Keratinocyte (primary cell): ENCODE measurements at regions not wholly inside any gene's neighbourhood (a gene's known extent, or its start where the extent isn't known, plus 50 kb on each side); places are given as distances from the start of the nearest gene placed in this dataset.

Experiments used
- DNase-seq: peaks from one replicate; pipeline ENCODE4 v3.0.0-alpha.2; 2011; ENCODE audit warnings: low read depth, missing footprints, low spot score
- FAIRE-seq: peaks from 2 replicates; lab custom pipeline; 2011; peaks lifted over from hg19 to GRCh38; lab: Jason Lieb, UNC
- H2AFZ ChIP-seq: 2 replicates; pipeline ENCODE4 v1.6.0; 2012; ENCODE audit warnings: low read length, control low read depth, inconsistent platforms; ENCODE audit not compliant: control insufficient read depth
- H3K27ac ChIP-seq: 2 replicates; pipeline ENCODE4 v1.5.1; 2011; ENCODE audit warnings: low read length; ENCODE audit not compliant: control insufficient read depth, insufficient read depth
- H3K27me3 ChIP-seq: 3 replicates; pipeline ENCODE4 v1.6.0; 2011; ENCODE audit warnings: low read length; ENCODE audit not compliant: control insufficient read depth, insufficient read depth; ENCODE audit errors: extremely low read depth
- H3K36me3 ChIP-seq, 2 experiments: 2 replicates in 1 of 2; 3 replicates in 1 of 2; pipeline ENCODE4 v1.5.1; 2011; ENCODE audit warnings: low read length in 2 of 2, mild to moderate bottlenecking in 1 of 2; ENCODE audit not compliant: control insufficient read depth in 2 of 2, insufficient read depth in 2 of 2; ENCODE audit errors: extremely low read depth in 1 of 2
- H3K4me1 ChIP-seq: 3 replicates; pipeline ENCODE4 v1.5.1; 2011; ENCODE audit warnings: low read length; ENCODE audit not compliant: control insufficient read depth, insufficient read depth; ENCODE audit errors: extremely low read depth
- H3K4me2 ChIP-seq: 3 replicates; pipeline ENCODE4 v1.6.0; 2011; ENCODE audit warnings: low read depth, low read length; ENCODE audit not compliant: control insufficient read depth, insufficient read depth; ENCODE audit errors: extremely low read depth
- H3K4me3 ChIP-seq, 3 experiments: fragments of 200-600 bp in 1 of 3; sonication (generic) in 1 of 3; 2 replicates in 2 of 3; 3 replicates in 1 of 3; pipeline ENCODE4 v1.5.1; 2011 to 2016; ENCODE audit warnings: low read length in 3 of 3, mild to moderate bottlenecking in 3 of 3, control low read depth in 2 of 3, inconsistent platforms in 1 of 3, low read depth in 1 of 3, mixed read lengths in 1 of 3, mixed run types in 1 of 3, moderate library complexity in 1 of 3; ENCODE audit not compliant: control insufficient read depth in 2 of 3, insufficient read depth in 2 of 3; ENCODE audit errors: extremely low read depth in 1 of 3
- H3K79me2 ChIP-seq: 2 replicates; pipeline ENCODE4 v1.6.0; 2012; ENCODE audit warnings: low read length; ENCODE audit not compliant: control insufficient read depth, insufficient read depth
- H3K9ac ChIP-seq: 3 replicates; pipeline ENCODE4 v1.6.0; 2011; ENCODE audit warnings: low read length; ENCODE audit not compliant: control insufficient read depth, insufficient read depth; ENCODE audit errors: extremely low read depth
- H3K9me1 ChIP-seq: 3 replicates; pipeline ENCODE4 v1.6.0; 2011; ENCODE audit warnings: low read length; ENCODE audit not compliant: control insufficient read depth, insufficient read depth; ENCODE audit errors: extremely low read depth
- H3K9me3 ChIP-seq: 2 replicates; pipeline ENCODE4 v1.5.1; 2012; ENCODE audit warnings: low read depth, low read length; ENCODE audit not compliant: control insufficient read depth
- H4K20me1 ChIP-seq: 3 replicates; pipeline ENCODE4 v1.6.0; 2011; ENCODE audit warnings: low read length; ENCODE audit not compliant: control insufficient read depth, insufficient read depth; ENCODE audit errors: extremely low read depth
- CTCF ChIP-seq, 3 experiments: IDR thresholded peaks in 1 of 3; conservative IDR thresholded peaks in 1 of 3; optimal IDR thresholded peaks in 1 of 3; 2 replicates in 2 of 3; 3 replicates in 1 of 3; pipeline versions ENCODE3 to v1.5.1; 2011; ENCODE audit warnings: low read length in 3 of 3, mild to moderate bottlenecking in 3 of 3, moderate library complexity in 2 of 3, control low read depth in 1 of 3, inconsistent platforms in 1 of 3; ENCODE audit not compliant: insufficient read depth in 2 of 3; ENCODE audit errors: extremely low read depth in 1 of 3
- EZH2 ChIP-seq: IDR thresholded peaks from one replicate; pipeline ENCODE4 v1.6.1; 2012; ENCODE audit warnings: inconsistent platforms, mild to moderate bottlenecking, low read length, moderate library complexity
- dilution Hi-C: fragments of 300-500 bp; cut with MboI; formaldehyde crosslinking; loops from one replicate; pipeline ENCODE4 v1.7.0; 2020; ENCODE audit warnings: low sequenced_read_pairs; ENCODE audit not compliant: extremely low pct_ligation_motif_present

DNA sequence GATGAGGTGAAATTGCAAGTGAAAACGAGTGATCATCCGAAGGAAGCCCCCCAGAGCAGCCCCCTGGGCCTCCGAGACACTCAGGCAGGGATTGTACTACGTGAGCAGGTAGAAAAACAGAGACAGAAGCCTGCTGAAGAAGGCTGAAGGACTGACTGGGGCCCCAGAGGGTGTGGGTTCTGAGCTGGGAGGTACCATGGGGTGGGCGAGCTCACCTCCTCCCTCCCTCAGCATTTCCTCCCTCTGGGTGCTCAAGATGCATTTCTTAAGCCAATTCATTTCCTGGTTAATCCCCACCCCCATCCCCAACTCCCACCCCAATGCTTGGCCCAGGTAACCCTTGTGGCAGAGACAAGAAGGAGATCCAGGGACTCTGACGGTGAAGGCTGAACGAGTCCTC lies 108.7 kb downstream of the BDH1 start:
- H3K4me1 ChIP-seq = no peaks in the 10 kb centered on the region
- H3K4me3 ChIP-seq = no peak overlapping the region
- no peak overlapping the region for H3K4me2 ChIP-seq
- no peaks in the 10 kb centered on the region for H3K9me3 ChIP-seq
- no peak overlapping the region for H2AFZ ChIP-seq
- no peak overlapping the region for H3K9ac ChIP-seq
- H4K20me1 ChIP-seq = no peaks in the 10 kb centered on the region
- no peak overlapping the region for H3K27ac ChIP-seq
- no peak for FAIRE-seq
- dilution Hi-C loops = no loop called here
- peaks cover 4% of the 10 kb centered on the region for H3K27me3 ChIP-seq
- H3K79me2 ChIP-seq = no peaks in the 10 kb centered on the region
- H3K36me3 ChIP-seq = no peaks in the 10 kb centered on the region
- TF ChIP-seq CTCF (optimal IDR thresholded peaks at IDR 0.05 in 1 of 3, IDR thresholded peaks at IDR 0.05 in 1 of 3, conservative IDR thresholded peaks at IDR 0.05 in 1 of 3; ENCODE audit: extremely low read depth in 1 of 3, insufficient read depth in 2 of 3, low read length in 3 of 3) = no peak
- no peaks in the 10 kb centered on the region for H3K9me1 ChIP-seq
- no peak for DNase-seq

DNA sequence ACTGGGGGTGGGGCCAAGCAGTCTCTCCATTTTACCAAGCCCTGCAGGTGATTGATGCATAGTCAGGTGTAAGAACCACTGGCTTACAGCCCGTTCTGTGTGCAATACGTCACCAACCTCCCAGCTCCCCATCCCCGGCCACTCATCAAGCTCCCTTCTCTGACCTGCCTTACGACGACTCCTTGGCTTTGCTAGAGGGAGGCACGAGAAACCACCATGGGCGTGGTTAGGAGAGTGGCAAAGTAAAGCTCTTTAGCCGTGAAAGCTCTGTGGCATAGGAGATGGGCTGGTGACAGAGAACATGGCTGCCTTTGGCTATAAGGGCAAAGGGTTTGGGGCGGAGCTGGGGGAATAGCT lies 109.1 kb downstream of the BDH1 start:
- Histone ChIP-seq H3K9me1 (no peaks in the 10 kb centered on the region), H3K4me3 (no peak overlapping the region), H3K27me3 (peaks cover 4% of the 10 kb centered on the region), H3K4me1 (no peaks in the 10 kb centered on the region), H3K9ac (no peak overlapping the region), H3K4me2 (no peak overlapping the region), H3K9me3 (no peaks in the 10 kb centered on the region), H3K79me2 (no peaks in the 10 kb centered on the region), H3K27ac (no peak overlapping the region), H3K36me3 (no peaks in the 10 kb centered on the region), H2AFZ (no peak overlapping the region), H4K20me1 (no peaks in the 10 kb centered on the region)
- no peak for DNase-seq
- dilution Hi-C loops = no loop called here
- no peak for FAIRE-seq
- TF ChIP-seq EZH2 (no peak), CTCF (optimal IDR thresholded peaks at IDR 0.05 in 1 of 3, IDR thresholded peaks at IDR 0.05 in 1 of 3, conservative IDR thresholded peaks at IDR 0.05 in 1 of 3; ENCODE audit: extremely low read depth in 1 of 3, insufficient read depth in 2 of 3, low read length in 3 of 3) (no peak)
